HG03558 (cell line): ENCODE measurements at regions not wholly inside any gene's neighbourhood (a gene's known extent, or its start where the extent isn't known, plus 50 kb on each side); places are given as distances from the start of the nearest gene placed in this dataset.
A peak's percentile ranks its signal among the peaks of the same experiment; 100 is the strongest.

Experiments used
- ATAC-seq: cut with Tn5 transposase; IDR thresholded peaks from one replicate; pipeline ENCODE4 v1.9.1; 2021; ENCODE audit warnings: moderate number of reproducible peaks; ENCODE audit not compliant: unreplicated experiment; ENCODE audit errors: extremely low read depth

- ATAC-seq: no peak
Measured at GRCh38 chr2:2938481-2938880, 439.1 kb downstream of the EIPR1 start.

- no peak for ATAC-seq
Measured at GRCh38 chr2:2935445-2936149, 442.0 kb downstream of the EIPR1 start.

- no peak for ATAC-seq
Measured at GRCh38 chr2:2933426-2933825, 444.2 kb downstream of the EIPR1 start.

- no peak for ATAC-seq
Measured at GRCh38 chr2:2932692-2933305, 444.8 kb downstream of the EIPR1 start.

GRCh38 chr2:2932189-2932588, 445.4 kb downstream of the EIPR1 start:
- ATAC-seq: no peak

GRCh38 chr2:2931318-2932075, 446.1 kb downstream of the EIPR1 start:
- no peak for ATAC-seq

- ATAC-seq: no peak
Measured at GRCh38 chr2:2930841-2931240, 446.8 kb downstream of the EIPR1 start.

GRCh38 chr2:2926858-2927175, 450.8 kb downstream of the EIPR1 start:
- ATAC-seq: peak; percentile 29

GRCh38 chr2:2926009-2926857, 451.4 kb downstream of the EIPR1 start:
- peak; percentile 80 for ATAC-seq

- no peak for ATAC-seq
Measured at GRCh38 chr2:2922156-2922555, 455.5 kb downstream of the EIPR1 start.

GRCh38 chr2:2921011-2921720, 456.5 kb downstream of the EIPR1 start:
- no peak for ATAC-seq

- no peak for ATAC-seq
Measured at GRCh38 chr2:2919574-2920365, 457.8 kb downstream of the EIPR1 start.

- ATAC-seq: no peak
Measured at GRCh38 chr2:2919026-2919425, 458.6 kb downstream of the EIPR1 start.

GRCh38 chr2:2916621-2917020, 461.0 kb downstream of the EIPR1 start:
- no peak for ATAC-seq

GRCh38 chr2:2914252-2914651, 463.4 kb downstream of the EIPR1 start:
- ATAC-seq: no peak

- ATAC-seq: no peak
Measured at GRCh38 chr2:2913601-2914120, 464.0 kb downstream of the EIPR1 start.

GRCh38 chr2:2912731-2913130, 464.9 kb downstream of the EIPR1 start:
- no peak for ATAC-seq

- ATAC-seq: no peak
Measured at GRCh38 chr2:2912293-2912692, 465.3 kb downstream of the EIPR1 start.

GRCh38 chr2:2910259-2910658, 467.4 kb downstream of the EIPR1 start:
- ATAC-seq: no peak
